Endodermal cell (in vitro differentiated cells): ENCODE measurements at regions not wholly inside any gene's neighbourhood (a gene's known extent, or its start where the extent isn't known, plus 50 kb on each side); places are given as distances from the start of the nearest gene placed in this dataset.

Experiments
- DNase-seq: peaks from one replicate; pipeline ENCODE4 v3.0.0-alpha.2; 2017
- H3K27ac ChIP-seq: 2 replicates; pipeline ENCODE4 v1.5.1; 2013; ENCODE audit warnings: mild to moderate bottlenecking, low read depth, low read length, moderate library complexity
- H3K27me3 ChIP-seq: 2 replicates; pipeline ENCODE4 v1.6.1; 2013; ENCODE audit warnings: mild to moderate bottlenecking, low read length, moderate library complexity; ENCODE audit not compliant: insufficient read depth, control insufficient read depth, poor library complexity, severe bottlenecking
- H3K36me3 ChIP-seq: 2 replicates; pipeline ENCODE4 v1.7.0; 2013; ENCODE audit warnings: mild to moderate bottlenecking, low read length, moderate library complexity; ENCODE audit not compliant: control insufficient read depth, insufficient read depth
- H3K4me1 ChIP-seq: one replicate; pipeline ENCODE4 v1.7.0; 2013; ENCODE audit warnings: low read length; ENCODE audit not compliant: control insufficient read depth, insufficient read depth
- H3K4me3 ChIP-seq: 2 replicates; pipeline ENCODE4 v1.5.1; 2013; ENCODE audit warnings: mild to moderate bottlenecking, low read length, moderate library complexity
- H3K9ac ChIP-seq: 2 replicates; pipeline ENCODE4 v1.6.1; 2013; ENCODE audit warnings: mild to moderate bottlenecking, low read length, moderate library complexity; ENCODE audit not compliant: poor library complexity, severe bottlenecking; ENCODE audit errors: extremely low read depth
- H3K9me3 ChIP-seq: 2 replicates; pipeline ENCODE4 v1.6.1; 2013; ENCODE audit warnings: mild to moderate bottlenecking, low read length, moderate library complexity; ENCODE audit not compliant: control insufficient read depth
- H3K27ac Mint-ChIP-seq: 2 replicates; pipeline ENCODE4 v1.8.0; 2020; ENCODE audit warnings: mixed read lengths
- H3K27me3 Mint-ChIP-seq: 2 replicates; pipeline ENCODE4 v1.8.0; 2021; ENCODE audit warnings: mild to moderate bottlenecking, mixed read lengths; ENCODE audit not compliant: insufficient read depth
- H3K36me3 Mint-ChIP-seq: 2 replicates; pipeline ENCODE4 v1.8.0; 2020; ENCODE audit warnings: low read depth, mixed read lengths
- H3K4me1 Mint-ChIP-seq: 2 replicates; pipeline ENCODE4 v1.8.0; 2020; ENCODE audit warnings: mixed read lengths
- H3K4me3 Mint-ChIP-seq: 2 replicates; pipeline ENCODE4 v1.8.0; 2020; ENCODE audit warnings: mild to moderate bottlenecking, moderate library complexity, mixed read lengths
- H3K9me3 Mint-ChIP-seq: 2 replicates; pipeline ENCODE4 v1.8.0; 2020; ENCODE audit warnings: mild to moderate bottlenecking, mixed read lengths
- CTCF ChIP-seq: fragments of 200-600 bp; sonication (generic); conservative IDR thresholded peaks from 2 replicates; pipeline ENCODE4 v1.5.0; 2021; ENCODE audit warnings: antibody characterized with exemption, mild to moderate bottlenecking
- WGBS, 2 experiments: methylation state at CpG; one replicate each; pipeline versions ENCODE4 v1.1.5 to v1.1.7; 2013; ENCODE audit warnings: missing lambda C conversion rate in 2 of 2, mixed read lengths in 1 of 2; ENCODE audit not compliant: insufficient coverage in 1 of 2, insufficient read length in 1 of 2; 5-methylcytosine and 5-hydroxymethylcytosine counted together

DNA sequence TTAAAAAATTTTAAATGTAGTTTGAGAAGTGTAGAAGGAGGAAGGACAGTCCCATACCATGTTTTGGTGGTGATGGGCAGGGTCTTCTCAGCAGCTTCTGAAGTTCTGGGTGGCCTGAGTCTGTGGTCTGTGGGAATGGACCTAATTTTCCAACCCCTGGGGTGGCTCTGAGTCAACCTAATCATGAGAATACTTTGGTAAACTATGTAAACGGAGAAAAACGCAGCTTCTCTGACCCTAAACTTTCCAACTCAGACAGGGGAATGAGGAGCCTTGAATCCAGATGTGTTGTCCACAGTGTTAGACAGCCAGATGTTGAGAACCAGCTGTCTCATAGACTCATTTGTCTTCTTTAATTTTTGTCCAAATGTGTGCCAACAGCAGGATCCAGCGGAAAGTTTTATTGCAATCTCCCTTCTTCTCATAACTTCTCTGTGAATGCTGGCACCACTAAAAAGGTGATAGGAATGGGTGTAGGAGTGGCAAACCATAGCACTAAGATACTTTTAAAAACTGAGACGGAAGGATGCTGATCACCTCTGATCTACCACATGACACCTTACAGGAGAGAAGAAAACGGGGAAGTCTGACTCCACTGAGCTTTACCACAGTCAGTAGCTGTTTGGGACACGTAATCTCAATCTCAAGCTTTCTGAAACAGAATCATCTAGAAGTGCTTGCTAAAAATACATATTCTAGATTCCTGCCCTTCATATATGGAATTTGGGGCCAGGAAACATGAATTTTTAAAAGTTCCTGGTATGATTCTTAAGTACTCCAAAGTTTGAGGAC, 90.5 kb upstream of the PHYHIPL start:
- Histone ChIP-seq H3K27ac (no peak overlapping the region), H3K4me3 (no peak overlapping the region), H3K9ac (no peak overlapping the region), H3K9me3 (no peaks in the 10 kb centered on the region), H3K27me3 (no peaks in the 10 kb centered on the region), H3K36me3 (no peaks in the 10 kb centered on the region), H3K4me1 (peaks cover 7% of the 10 kb centered on the region)
- peaks cover 4% of the 10 kb centered on the region for H3K4me1 Mint-ChIP-seq
- no peak for DNase-seq
- no peak overlapping the region for H3K4me3 Mint-ChIP-seq
- H3K27ac Mint-ChIP-seq: no peak overlapping the region
- H3K9me3 Mint-ChIP-seq: no peaks in the 10 kb centered on the region
- H3K27me3 Mint-ChIP-seq: no peaks in the 10 kb centered on the region
- WGBS, 2 experiments: 93 to 100% methylated on average over 2 to 6 of the region's 6 CpGs
- no peaks in the 10 kb centered on the region for H3K36me3 Mint-ChIP-seq
- TF ChIP-seq CTCF: no peak

GRCh38 chr10:59087486-59087885, 89.0 kb upstream of the PHYHIPL start:
- H3K27me3 Mint-ChIP-seq: no peaks in the 10 kb centered on the region
- peaks cover 4% of the 10 kb centered on the region for H3K4me1 ChIP-seq
- H3K4me3 Mint-ChIP-seq: no peak overlapping the region
- H3K9me3 Mint-ChIP-seq: no peaks in the 10 kb centered on the region
- no peaks in the 10 kb centered on the region for H3K4me1 Mint-ChIP-seq
- no peak overlapping the region for H3K9ac ChIP-seq
- no peak for TF ChIP-seq CTCF
- no peaks in the 10 kb centered on the region for H3K27me3 ChIP-seq
- no peak overlapping the region for H3K27ac ChIP-seq
- DNase-seq: no peak
- H3K4me3 ChIP-seq: no peak overlapping the region
- H3K36me3 Mint-ChIP-seq: no peaks in the 10 kb centered on the region
- no peak overlapping the region for H3K27ac Mint-ChIP-seq
- H3K36me3 ChIP-seq: no peaks in the 10 kb centered on the region
- H3K9me3 ChIP-seq: no peaks in the 10 kb centered on the region

- no peak overlapping the region for H3K4me3 Mint-ChIP-seq
- no peaks in the 10 kb centered on the region for H3K27me3 ChIP-seq
- no peak overlapping the region for H3K9ac ChIP-seq
- 91% methylated on average over 9 to 11 of the region's 11 CpGs for WGBS, 2 experiments
- H3K9me3 Mint-ChIP-seq: no peaks in the 10 kb centered on the region
- peaks cover 4% of the 10 kb centered on the region for H3K4me1 ChIP-seq
- H3K27me3 Mint-ChIP-seq: no peaks in the 10 kb centered on the region
- no peaks in the 10 kb centered on the region for H3K36me3 Mint-ChIP-seq
- no peak overlapping the region for H3K4me3 ChIP-seq
- TF ChIP-seq CTCF: no peak
- no peaks in the 10 kb centered on the region for H3K9me3 ChIP-seq
- no peaks in the 10 kb centered on the region for H3K4me1 Mint-ChIP-seq
- DNase-seq: no peak
- no peak overlapping the region for H3K27ac Mint-ChIP-seq
- H3K36me3 ChIP-seq: no peaks in the 10 kb centered on the region
- no peak overlapping the region for H3K27ac ChIP-seq
Observed at GRCh38 chr10:59088912-59089573, 87.4 kb upstream of the PHYHIPL start.
